Left ventricle myocardium superior (tissue), 1 donor: ENCODE measurements at regions not wholly inside any gene's neighbourhood (a gene's known extent, or its start where the extent isn't known, plus 50 kb on each side); places are given as distances from the start of the nearest gene placed in this dataset.
"Not testable (repeated sequence)": the region's sequence is repeated elsewhere in the genome, so short reads cannot be mapped to it uniquely, and the experiment has no call there.

Experiments
- ATAC-seq: fragments of 200-7000 bp; cut with Tn5 transposase; one replicate; pipeline ENCODE4 v1.9.1; 2020; ENCODE audit warnings: mild to moderate bottlenecking, moderate library complexity
- DNase-seq: peaks from one replicate; pipeline ENCODE4 v3.0.0-alpha.2; 2020
- intact Hi-C: fragments of 100-400 bp; cut with micrococcal nuclease; formaldehyde crosslinking; loops from one replicate; pipeline ENCODE4 v1.11.0; 2022
- donor health status: DM: no; HTN: yes; CAD: no; lungs with severe emphysema.

- intact Hi-C loops, result no loop called here
- DNase-seq, result no peak
- no peak for ATAC-seq
These were observed 773.7 kb downstream of the TSN start for GRCh38 chr2:122528958-122529705.

- ATAC-seq (no peak), DNase-seq (no peak)
- intact Hi-C loops, result no loop called here
These were observed 775.4 kb downstream of the TSN start for GRCh38 chr2:122530814-122531213.

- no peak for ATAC-seq
- intact Hi-C loops, result no loop called here
- no peak for DNase-seq
These were observed 776.0 kb downstream of the TSN start for GRCh38 chr2:122531290-122532071.

- DNase-seq (no peak), ATAC-seq (no peak)
- intact Hi-C loops, result no loop called here
These were observed 776.6 kb downstream of the TSN start for GRCh38 chr2:122532072-122532344.

- DNase-seq, result no peak
- ATAC-seq, result no peak
- intact Hi-C loops, result no loop called here
These were observed 777.0 kb downstream of the TSN start for GRCh38 chr2:122532481-122532880.

- intact Hi-C loops, result no loop called here
- DNase-seq, result no peak
- ATAC-seq, result no peak
These were observed 780.6 kb downstream of the TSN start for GRCh38 chr2:122535960-122536505.

- DNase-seq, result no peak
- intact Hi-C loops, result no loop called here
- no peak for ATAC-seq
These were observed 783.9 kb downstream of the TSN start for GRCh38 chr2:122539311-122539710.

GRCh38 chr2:122539920-122540319 lies 784.5 kb downstream of the TSN start:
- intact Hi-C loops, result no loop called here
- no peak for ATAC-seq
- DNase-seq, result no peak

- intact Hi-C loops, result no loop called here
- ATAC-seq, result no peak
- DNase-seq, result no peak
These were observed 786.8 kb downstream of the TSN start for GRCh38 chr2:122542236-122542635.

- DNase-seq, result no peak
- intact Hi-C loops, result no loop called here
- no peak for ATAC-seq
These were observed 787.2 kb downstream of the TSN start for GRCh38 chr2:122542646-122543045.

GRCh38 chr2:122543815-122544214 lies 788.4 kb downstream of the TSN start:
- intact Hi-C loops, result no loop called here
- DNase-seq (no peak), ATAC-seq (no peak)

GRCh38 chr2:122545821-122546220 lies 790.4 kb downstream of the TSN start:
- intact Hi-C loops, result no loop called here
- no peak for ATAC-seq
- DNase-seq, result no peak

GRCh38 chr2:122562775-122563174 lies 807.3 kb downstream of the TSN start:
- ATAC-seq (no peak), DNase-seq (no peak)
- intact Hi-C loops, result no loop called here

GRCh38 chr2:122563781-122564180 lies 808.3 kb downstream of the TSN start:
- DNase-seq (no peak), ATAC-seq (no peak)
- intact Hi-C loops, result no loop called here

GRCh38 chr2:122564843-122565242 lies 809.4 kb downstream of the TSN start:
- intact Hi-C loops, result no loop called here
- ATAC-seq, result no peak
- no peak for DNase-seq

- ATAC-seq (no peak), DNase-seq (no peak)
- intact Hi-C loops, result no loop called here
These were observed 809.9 kb downstream of the TSN start for GRCh38 chr2:122565364-122565763.

GRCh38 chr2:122570641-122571040 lies 815.2 kb downstream of the TSN start:
- no peak for DNase-seq
- intact Hi-C loops, result no loop called here

GRCh38 chr2:122571471-122571870 lies 816.0 kb downstream of the TSN start:
- intact Hi-C loops, ATAC-seq, DNase-seq: not testable (repeated sequence)

More at GRCh38 chr2:122570641-122571040, 815.2 kb downstream of the TSN start:
- ATAC-seq, result no peak

GRCh38 chr2:122575076-122575475 lies 819.6 kb downstream of the TSN start:
- DNase-seq (no peak), ATAC-seq (no peak)
- intact Hi-C loops, result no loop called here

GRCh38 chr2:122583159-122583917 lies 827.9 kb downstream of the TSN start:
- ATAC-seq (no peak), DNase-seq (no peak)

More at GRCh38 chr2:122583159-122583917, 827.9 kb downstream of the TSN start:
- intact Hi-C loops, result no loop called here
